Body of pancreas (tissue), 4 donors: ENCODE measurements at regions not wholly inside any gene's neighbourhood (a gene's known extent, or its start where the extent isn't known, plus 50 kb on each side); places are given as distances from the start of the nearest gene placed in this dataset.

Experiments
- ATAC-seq: fragments of 150-250 bp; one replicate; pipeline ENCODE4 v1.9.1; 2016
- DNase-seq, 4 donors: peaks; one replicate each; pipeline ENCODE4 v3.0.0-alpha.2; 2019
- H3K27ac ChIP-seq, 4 donors: fragments of 200-600 bp; sonication (generic); 1 replicate in 3 of 4; 2 replicates in 1 of 4; pipeline versions ENCODE4 v1.5.1 to v1.6.1; 2016 to 2019; ENCODE audit warnings: mild to moderate bottlenecking in 1 of 4, mixed read lengths in 1 of 4, moderate library complexity in 1 of 4
- H3K27me3 ChIP-seq, 2 donors: fragments of 200-600 bp; sonication (generic); one replicate each; pipeline ENCODE4 v1.6.0; 2016; ENCODE audit warnings: mild to moderate bottlenecking in 1 of 2
- H3K36me3 ChIP-seq, 2 donors: fragments of 200-600 bp; sonication (generic); replicated peaks in 1 of 2; 2 replicates each; pipeline ENCODE4 v1.5.1; 2016; ENCODE audit warnings: low read depth in 2 of 2; ENCODE audit not compliant: insufficient read depth in 1 of 2
- H3K4me1 ChIP-seq: fragments of 200-600 bp; sonication (generic); one replicate; pipeline ENCODE4 v1.6.0; 2016
- H3K4me3 ChIP-seq, 2 donors: fragments of 200-600 bp; sonication (generic); 1 replicate in 1 of 2; 2 replicates in 1 of 2; pipeline ENCODE4 v1.5.1; 2016 to 2019
- H3K9me3 ChIP-seq, 3 donors: fragments of 200-600 bp; sonication (generic); 1 replicate in 2 of 3; 2 replicates in 1 of 3; pipeline ENCODE4 v1.5.1; 2016
- CTCF ChIP-seq, 7 experiments: fragments of 450-650 bp in 4 of 7; fragments of 200-600 bp in 3 of 7; sonication (generic) in 3 of 7; IDR thresholded peaks; one replicate each; pipeline ENCODE4 v1.5.1; 2016 to 2019; ENCODE audit warnings: antibody characterized with exemption in 7 of 7
- POLR2A ChIP-seq, 3 donors: fragments of 450-650 bp; IDR thresholded peaks; one replicate each; pipeline ENCODE4 v1.6.1; 2016; ENCODE audit warnings: antibody characterized with exemption in 3 of 3, mild to moderate bottlenecking in 2 of 3
- WGBS, 2 donors: methylation state at CpG; one replicate each; pipeline ENCODE4 v1.1.5; 2017; 5-methylcytosine and 5-hydroxymethylcytosine counted together
- intact Hi-C: fragments of 100-400 bp; cut with DNase I; formaldehyde crosslinking; loops from one replicate; pipeline ENCODE4 v1.15.1; 2023

DNA sequence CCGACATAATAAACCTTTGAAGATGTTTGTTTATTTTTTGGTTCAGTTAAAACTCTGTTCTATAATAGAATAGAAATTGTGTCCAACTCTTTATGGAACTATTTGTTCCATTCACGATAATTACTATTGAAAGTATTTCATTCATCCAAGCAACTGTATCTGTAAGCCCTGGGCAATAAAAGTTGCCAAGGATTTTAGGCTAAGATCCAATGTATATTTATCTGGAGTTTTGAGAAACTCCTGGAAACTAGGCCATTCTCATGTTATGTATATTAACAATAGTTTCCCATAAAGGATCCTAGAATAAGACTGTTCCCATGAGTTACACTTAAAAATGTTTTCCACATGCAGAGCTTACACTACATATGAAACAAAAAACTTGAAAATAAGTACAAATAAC is 261.6 kb downstream of the SLITRK6 start:
- 61 to 62% methylated on average over 2 of the region's 2 CpGs for WGBS, 2 donors
- H3K36me3 ChIP-seq, result no peaks in the 10 kb centered on the region
- H3K27me3 ChIP-seq, result no peaks in the 10 kb centered on the region
- TF ChIP-seq POLR2A (IDR thresholded peaks at IDR 0.05), result no peak
- TF ChIP-seq CTCF (IDR thresholded peaks at IDR 0.05), result no peak
- H3K4me3 ChIP-seq, result no peak overlapping the region
- no peaks in the 10 kb centered on the region for H3K9me3 ChIP-seq
- DNase-seq (no peak), ATAC-seq (no peak)
- intact Hi-C loops, result no loop called here
- no peaks in the 10 kb centered on the region for H3K4me1 ChIP-seq
- H3K27ac ChIP-seq, result no peak overlapping the region

- TF ChIP-seq CTCF (IDR thresholded peaks at IDR 0.05), result no peak
- no peak for TF ChIP-seq POLR2A (IDR thresholded peaks at IDR 0.05)
- H3K4me3 ChIP-seq, result no peak overlapping the region
- no peaks in the 10 kb centered on the region for H3K9me3 ChIP-seq
- 61 to 84% methylated on average over 1 of the region's 1 CpG for WGBS, 2 donors
- H3K27ac ChIP-seq, result no peak overlapping the region
- no peaks in the 10 kb centered on the region for H3K27me3 ChIP-seq
- DNase-seq, result no peak
- H3K4me1 ChIP-seq, result no peaks in the 10 kb centered on the region
- no peaks in the 10 kb centered on the region for H3K36me3 ChIP-seq
- no peak for ATAC-seq
- intact Hi-C loops, result no loop called here
These were observed 262.5 kb downstream of the SLITRK6 start for GRCh38 chr13:85536706-85537105.

GRCh38 chr13:85535316-85536084 is 263.7 kb downstream of the SLITRK6 start:
- ATAC-seq, result no peak
- TF ChIP-seq POLR2A (IDR thresholded peaks at IDR 0.05) (no peak), CTCF (IDR thresholded peaks at IDR 0.05) (no peak)
- Histone ChIP-seq H3K36me3 (no peaks in the 10 kb centered on the region), H3K27ac (no peak overlapping the region), H3K4me1 (no peaks in the 10 kb centered on the region), H3K4me3 (no peak overlapping the region), H3K9me3 (no peaks in the 10 kb centered on the region), H3K27me3 (no peaks in the 10 kb centered on the region)
- intact Hi-C loops, result no loop called here
- 59 to 66% methylated on average over 4 of the region's 4 CpGs for WGBS, 2 donors
- DNase-seq, result no peak

- H3K4me1 ChIP-seq, result no peaks in the 10 kb centered on the region
- H3K9me3 ChIP-seq, result no peaks in the 10 kb centered on the region
- no peak overlapping the region for H3K4me3 ChIP-seq
- ATAC-seq, result no peak
- no peaks in the 10 kb centered on the region for H3K27me3 ChIP-seq
- H3K36me3 ChIP-seq, result no peaks in the 10 kb centered on the region
- WGBS, 2 donors, result 54 to 69% methylated on average over 2 of the region's 2 CpGs
- intact Hi-C loops, result no loop called here
- TF ChIP-seq POLR2A (IDR thresholded peaks at IDR 0.05) (no peak), CTCF (IDR thresholded peaks at IDR 0.05) (no peak)
- DNase-seq, result no peak
- no peak overlapping the region for H3K27ac ChIP-seq
These were observed 265.3 kb downstream of the SLITRK6 start for GRCh38 chr13:85533911-85534310.

DNA sequence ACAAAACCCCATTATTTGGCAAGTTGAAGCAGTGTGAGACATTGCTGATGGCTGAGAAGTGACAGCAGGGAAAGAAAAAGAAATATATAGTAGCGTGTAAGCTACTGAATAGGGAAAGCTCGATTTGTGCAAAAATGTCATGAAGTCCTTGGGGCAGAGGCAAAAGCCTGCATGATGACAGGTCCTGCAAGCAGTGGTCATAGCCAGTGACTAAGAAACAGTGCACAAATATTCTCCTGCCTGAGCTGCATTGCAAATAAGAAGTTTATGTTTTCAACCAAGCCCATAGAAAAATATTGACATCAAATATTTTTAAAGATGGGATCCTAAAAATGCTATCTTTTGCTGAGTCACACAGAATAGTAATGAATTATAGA is 270.0 kb downstream of the SLITRK6 start:
- no peak for DNase-seq
- H3K27ac ChIP-seq, result no peak overlapping the region
- no peaks in the 10 kb centered on the region for H3K36me3 ChIP-seq
- TF ChIP-seq POLR2A (IDR thresholded peaks at IDR 0.05), result no peak
- TF ChIP-seq CTCF (IDR thresholded peaks at IDR 0.05), result no peak
- H3K4me1 ChIP-seq, result no peaks in the 10 kb centered on the region
- intact Hi-C loops, result no loop called here
- WGBS, 2 donors, result 53 to 60% methylated on average over 2 of the region's 2 CpGs
- H3K27me3 ChIP-seq, result no peaks in the 10 kb centered on the region
- H3K4me3 ChIP-seq, result no peak overlapping the region
- ATAC-seq, result no peak
- H3K9me3 ChIP-seq, result no peaks in the 10 kb centered on the region
